Activated CD4-positive, alpha-beta T cell treated with anti-CD3 and anti-CD28 coated beads, Interleukin-2, Interleukin-6, amounts not matched to agents 100 ng/mL and 50 ng/mL, durations not matched to agents 16 hours and 8 hours (primary cell): ENCODE measurements at regions not wholly inside any gene's neighbourhood (a gene's known extent, or its start where the extent isn't known, plus 50 kb on each side); places are given as distances from the start of the nearest gene placed in this dataset.

Experiments used
- DNase-seq: peaks from one replicate; pipeline ENCODE4 v3.0.0-alpha.2; 2020

DNA sequence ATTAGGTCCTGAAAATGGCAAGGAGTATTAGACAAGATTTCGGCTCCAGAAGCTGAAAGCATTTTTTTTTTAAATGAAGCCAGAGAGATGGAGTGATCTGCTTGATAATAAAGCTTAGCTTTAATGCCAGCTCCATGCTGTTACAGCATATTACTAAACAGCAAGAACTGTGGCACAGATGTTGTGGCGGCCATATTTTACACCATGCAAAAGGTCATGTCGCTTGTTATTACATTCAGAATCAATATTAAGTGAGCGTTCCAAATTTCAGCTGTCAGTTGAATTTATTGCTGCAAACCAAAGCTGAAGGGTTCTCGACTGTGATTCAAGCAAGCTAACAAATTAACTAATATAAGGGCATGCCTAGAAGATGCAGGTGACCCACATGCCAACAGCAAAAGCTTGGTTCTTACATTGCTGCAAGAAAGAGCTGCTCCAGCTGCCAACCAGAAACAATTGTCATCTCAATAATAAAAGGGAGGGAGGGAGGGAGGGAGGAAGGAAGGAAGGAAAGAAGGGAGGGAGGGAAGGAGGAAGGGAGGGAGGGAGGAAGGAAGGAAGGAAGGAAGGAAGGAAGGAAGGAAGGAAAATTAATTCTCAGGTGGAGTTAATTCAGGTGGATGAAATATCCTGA lies 517.7 kb upstream of the WWC1 start:
- no peak for DNase-seq

- DNase-seq = no peak
Measured at GRCh38 chr5:167777746-167778145, 513.7 kb upstream of the WWC1 start.

- no peak for DNase-seq
Measured at GRCh38 chr5:167778228-167778627, 513.2 kb upstream of the WWC1 start.

DNA sequence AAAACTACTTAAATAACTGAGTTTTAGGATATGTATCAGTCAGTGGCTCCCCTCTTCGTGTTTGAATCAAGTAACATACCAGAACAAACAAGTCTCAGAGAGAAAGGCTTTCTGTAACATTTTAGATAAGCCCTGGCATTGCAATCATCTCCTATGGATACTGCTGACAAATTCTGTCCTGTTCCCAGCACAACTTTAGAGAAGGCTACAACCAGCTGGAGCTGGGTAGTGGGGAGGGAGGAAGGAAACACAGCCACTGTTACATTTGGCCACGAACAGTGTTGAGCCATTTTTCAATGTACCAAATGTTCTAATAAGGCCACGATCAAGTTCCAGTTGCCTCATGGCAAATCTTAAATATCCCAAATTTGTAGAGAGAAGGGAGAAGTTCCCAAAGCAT lies 511.8 kb upstream of the WWC1 start:
- DNase-seq = no peak

GRCh38 chr5:167780177-167780576 lies 511.3 kb upstream of the WWC1 start:
- DNase-seq = no peak

- no peak for DNase-seq
Measured at GRCh38 chr5:167783145-167783817, 508.2 kb upstream of the WWC1 start.

DNA sequence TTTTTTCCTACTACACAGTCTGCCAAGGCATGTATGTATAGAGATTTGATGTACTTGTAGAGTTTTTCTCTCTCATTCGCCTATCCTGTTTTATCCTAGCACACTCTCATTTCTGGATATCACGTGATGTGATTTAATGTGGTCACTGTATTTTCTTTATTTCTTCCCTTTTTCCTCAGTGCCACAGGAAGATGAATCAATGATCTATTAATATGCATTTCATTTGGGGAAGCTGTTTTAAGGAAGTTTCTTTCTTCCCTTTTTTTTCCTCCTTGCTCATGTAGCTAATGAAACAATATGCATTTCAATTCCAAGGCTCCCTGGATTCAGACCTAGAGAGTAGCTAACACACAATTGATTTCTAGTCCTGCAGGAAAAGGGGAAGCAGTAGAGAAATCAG lies 506.3 kb upstream of the WWC1 start:
- DNase-seq = no peak

DNA sequence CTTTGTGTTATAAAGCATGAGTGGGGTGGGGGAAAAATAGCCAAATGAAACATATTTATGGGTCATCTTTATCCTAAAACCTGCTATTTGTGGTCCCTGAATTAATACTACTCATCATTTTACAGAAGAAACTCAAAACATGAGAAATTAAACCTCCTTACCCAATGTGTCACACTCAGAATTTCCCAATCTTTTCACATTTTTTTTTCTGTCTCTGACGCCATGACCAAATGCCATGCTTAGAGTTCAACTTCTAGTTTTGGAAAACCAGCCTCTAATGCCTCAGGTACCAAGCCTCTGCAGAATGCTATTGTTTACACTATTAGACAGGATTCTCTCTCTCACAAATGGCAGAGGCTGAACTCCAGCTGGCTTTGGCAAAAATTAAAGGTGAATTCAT lies 505.5 kb upstream of the WWC1 start:
- DNase-seq = no peak

DNA sequence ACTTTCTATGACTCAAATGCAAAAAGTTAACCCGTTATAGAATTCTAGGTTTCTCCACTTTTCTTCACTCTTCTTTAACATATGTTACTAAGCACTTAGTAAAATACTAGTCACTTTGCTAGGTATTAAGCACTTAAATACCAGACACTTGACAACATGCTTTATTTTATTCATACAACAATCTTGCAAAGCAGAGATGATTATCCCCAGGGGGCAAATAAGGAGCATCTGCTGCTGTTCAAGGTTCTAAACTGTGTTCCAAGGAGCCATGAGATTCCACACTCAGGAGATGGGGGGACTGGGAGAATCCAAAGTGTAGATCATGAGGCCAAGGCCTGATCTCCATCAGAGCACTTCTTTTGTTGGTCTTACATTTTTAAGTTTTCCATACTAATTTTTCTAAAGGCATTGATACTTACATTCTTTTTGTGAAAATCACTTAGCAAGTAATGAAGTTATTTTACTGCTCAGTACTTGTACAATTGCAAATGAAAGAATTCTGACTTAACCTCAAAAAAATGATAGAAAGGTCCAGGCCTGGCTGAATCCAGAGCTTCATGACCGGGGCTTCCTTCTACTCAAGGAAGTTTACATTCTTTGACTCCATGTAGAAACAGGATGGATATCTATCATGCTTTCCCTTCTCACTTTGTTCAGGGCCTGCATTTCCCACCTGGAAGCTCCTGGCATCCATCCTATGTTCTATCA lies 504.4 kb upstream of the WWC1 start:
- DNase-seq = no peak

GRCh38 chr5:167790045-167790444 lies 501.4 kb upstream of the WWC1 start:
- no peak for DNase-seq

GRCh38 chr5:167790462-167791260 lies 500.8 kb upstream of the WWC1 start:
- DNase-seq = no peak

DNA sequence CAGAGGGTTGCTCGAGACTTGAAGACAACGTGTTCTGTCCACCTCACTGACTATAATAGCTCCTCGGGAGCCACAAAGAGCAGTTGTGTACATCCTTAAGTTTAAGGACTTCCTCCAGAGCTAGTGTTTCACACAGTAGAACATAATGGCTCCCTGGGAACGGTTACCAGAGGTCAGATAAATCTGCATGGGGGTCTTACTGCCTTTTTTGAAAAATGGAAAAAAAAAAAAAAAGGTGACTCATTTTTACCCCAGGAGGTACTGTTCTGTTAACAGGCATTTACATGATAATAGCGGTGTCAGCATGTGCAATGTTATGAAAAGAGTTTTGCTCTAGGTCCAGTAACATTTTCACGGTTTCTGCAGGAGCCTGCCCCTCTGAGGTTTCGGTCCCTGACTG lies 498.9 kb upstream of the WWC1 start:
- no peak for DNase-seq

- no peak for DNase-seq
Measured at GRCh38 chr5:167793700-167794099, 497.7 kb upstream of the WWC1 start.

DNA sequence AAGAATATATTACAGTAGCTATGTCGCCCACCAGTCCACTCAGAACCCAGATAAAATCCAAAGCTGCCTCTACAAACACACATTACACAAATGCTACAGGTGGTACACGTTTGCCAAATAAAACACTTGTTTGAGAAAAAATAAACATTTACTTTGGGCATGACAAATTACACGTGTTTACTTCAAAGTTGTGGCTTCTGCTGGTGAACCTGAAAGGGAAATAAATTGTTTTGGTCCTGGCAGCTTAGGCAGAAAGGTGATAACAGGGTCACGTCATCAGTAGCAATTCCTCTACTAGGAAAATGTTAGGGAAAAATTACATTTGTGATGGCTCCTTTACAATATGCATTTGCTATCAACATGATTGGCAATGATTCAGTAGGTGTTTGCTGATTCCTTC lies 497.3 kb upstream of the WWC1 start:
- no peak for DNase-seq

DNA sequence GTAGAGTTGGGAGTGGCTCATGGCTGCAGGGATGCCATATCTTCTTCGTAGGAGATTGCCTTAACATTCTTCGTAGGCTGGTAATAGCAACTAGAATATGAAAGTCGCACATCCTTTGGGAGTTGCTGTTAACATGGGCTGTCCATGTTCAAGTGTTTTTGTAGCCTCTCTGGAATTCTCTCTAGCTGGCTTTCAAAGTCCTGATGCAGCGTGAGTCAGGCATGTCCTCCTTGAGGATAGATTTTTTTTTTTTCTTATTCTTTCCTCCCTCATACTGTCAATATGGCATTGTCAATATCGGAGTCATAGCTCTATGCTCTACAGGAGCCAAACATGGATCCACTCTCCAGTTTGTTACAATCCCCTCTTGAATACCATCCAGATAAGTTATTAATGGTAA lies 494.8 kb upstream of the WWC1 start:
- DNase-seq = no peak

DNA sequence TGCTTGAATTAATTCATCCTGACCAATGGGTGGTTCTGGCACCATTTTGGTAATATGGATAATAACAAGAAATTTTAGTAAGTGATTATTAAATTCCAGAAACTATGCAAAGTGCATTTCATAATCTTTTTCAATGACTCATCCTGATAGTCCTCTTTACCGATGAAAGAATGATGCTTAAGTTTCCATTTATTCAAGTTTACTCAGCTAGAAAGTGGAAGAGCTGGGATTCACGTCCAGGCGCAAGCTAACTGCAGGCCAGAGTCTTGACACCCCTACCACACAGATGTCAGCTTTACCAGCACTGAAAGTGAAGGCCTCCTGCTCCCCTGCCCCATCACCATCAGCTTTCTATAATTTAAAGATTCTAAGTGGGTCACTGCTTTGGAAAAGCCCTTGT lies 493.5 kb upstream of the WWC1 start:
- peak; percentile 0 for DNase-seq

DNA sequence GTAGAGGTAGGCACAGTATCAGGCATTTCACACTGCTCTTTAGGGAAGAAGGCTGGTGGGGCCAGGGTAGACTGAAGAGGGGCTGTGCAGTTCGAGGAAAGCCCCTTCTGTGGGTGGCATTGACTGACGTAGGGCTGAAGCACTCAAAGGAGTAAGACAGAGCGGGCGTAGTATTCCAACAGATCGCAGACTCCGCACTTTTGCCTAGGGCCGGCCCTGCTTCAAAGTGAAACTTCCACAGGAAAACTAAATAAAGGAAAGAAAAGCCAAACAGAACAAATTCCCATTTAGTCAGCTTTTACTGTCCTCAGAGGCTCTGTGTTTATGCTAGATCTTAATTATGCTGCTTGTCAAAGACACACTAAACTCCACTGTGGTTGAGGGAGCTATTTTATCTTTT lies 493.0 kb upstream of the WWC1 start:
- no peak for DNase-seq

DNA sequence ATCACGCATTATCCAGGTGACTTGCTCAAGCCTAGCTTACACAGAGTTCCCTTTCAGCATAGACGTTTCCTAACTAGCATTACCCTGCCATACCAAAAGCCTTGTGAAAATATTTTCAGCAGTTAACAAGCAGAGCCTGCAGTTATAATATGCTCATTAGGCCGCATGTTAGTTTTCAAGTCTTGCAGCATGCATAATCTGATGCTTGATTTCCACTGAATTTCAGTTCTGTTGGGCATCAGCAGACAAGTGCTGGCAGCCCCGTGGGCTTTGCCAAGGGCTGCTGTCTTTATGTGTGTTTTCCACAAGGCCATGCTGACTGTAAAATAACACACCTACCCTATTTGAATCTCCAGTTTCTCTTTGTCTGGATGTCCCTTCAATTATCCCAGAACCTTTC lies 491.0 kb upstream of the WWC1 start:
- DNase-seq = no peak

DNA sequence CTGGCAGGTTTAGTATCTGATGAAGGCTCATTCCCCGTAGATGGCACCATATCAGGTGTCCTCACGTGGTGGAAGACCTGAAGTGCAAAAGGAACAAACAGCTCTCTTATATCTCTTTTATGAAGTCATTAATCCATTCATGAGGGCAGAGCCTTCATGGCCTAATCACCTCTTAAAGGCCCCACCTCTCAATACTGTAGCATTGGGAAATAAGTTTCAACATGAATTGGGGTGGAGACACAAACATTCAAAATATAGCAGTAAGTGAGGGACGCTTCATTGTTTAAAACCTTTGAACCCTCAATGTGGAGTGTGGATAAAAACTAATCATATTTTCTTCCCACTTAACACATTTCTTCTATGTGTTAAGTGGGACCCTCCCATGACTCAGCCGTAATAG lies 489.4 kb upstream of the WWC1 start:
- no peak for DNase-seq

DNA sequence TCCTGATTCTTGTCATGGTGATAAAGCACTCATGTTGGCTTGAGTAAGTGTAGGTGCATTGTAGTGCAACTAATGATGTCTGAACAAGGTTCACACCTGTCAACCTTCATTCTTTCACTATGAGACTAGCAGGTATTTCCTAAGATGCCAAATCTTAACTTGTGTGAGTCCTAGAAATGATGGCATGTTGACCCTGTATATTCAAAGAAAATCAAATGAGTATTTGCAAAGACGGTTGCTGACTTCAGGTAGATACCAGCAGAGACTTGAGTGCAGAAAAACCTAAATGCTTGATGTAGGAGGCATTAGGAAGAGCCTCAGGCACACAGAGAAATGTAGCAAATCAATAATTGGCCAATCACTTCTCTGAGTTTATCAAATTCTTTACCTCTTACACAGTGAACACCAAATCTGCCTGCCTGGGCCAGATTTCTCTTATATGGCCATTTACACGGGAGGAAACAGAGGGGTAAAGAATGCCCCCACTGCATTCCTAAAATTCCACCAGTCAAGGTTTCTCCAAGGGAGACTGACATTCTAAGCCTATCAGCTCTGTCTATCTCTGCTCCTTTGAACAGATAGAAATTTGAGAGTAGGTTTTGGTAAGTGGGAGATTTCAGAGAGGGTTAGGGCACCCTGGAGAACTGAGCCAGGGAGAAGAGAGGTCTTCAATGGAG lies 488.6 kb upstream of the WWC1 start:
- no peak for DNase-seq

- DNase-seq = no peak
Measured at GRCh38 chr5:167804512-167805220, 486.8 kb upstream of the WWC1 start.

- no peak for DNase-seq
Measured at GRCh38 chr5:167810573-167810972, 480.9 kb upstream of the WWC1 start.
